ENCODE measurements at regions not wholly inside any gene's neighbourhood (a gene's known extent, or its start where the extent isn't known, plus 50 kb on each side); places are given as distances from the start of the nearest gene placed in this dataset.

GRCh38 chr5:164060786-164061355 is 555.5 kb downstream of the MAT2B start:
- no peak for DNase-seq (ENCODE audit: low read depth)
- Histone ChIP-seq H3K36me3 (ENCODE audit: control insufficient read depth, insufficient read depth, low read length) (no peaks in the 10 kb centered on the region), H3K4me3 (ENCODE audit: low read depth, low read length) (no peak overlapping the region), H3K27me3 (ENCODE audit: control insufficient read depth, insufficient read depth, low read length) (no peaks in the 10 kb centered on the region)
- TF ChIP-seq CTCF (IDR thresholded peaks at IDR 0.05; ENCODE audit: insufficient read depth, low read length, poor library complexity, severe bottlenecking) = no peak

GRCh38 chr5:164062304-164062703 is 556.9 kb downstream of the MAT2B start:
- no peak for DNase-seq (ENCODE audit: low read depth)
- H3K36me3 ChIP-seq (ENCODE audit: control insufficient read depth, insufficient read depth, low read length) = no peaks in the 10 kb centered on the region
- no peaks in the 10 kb centered on the region for H3K27me3 ChIP-seq (ENCODE audit: control insufficient read depth, insufficient read depth, low read length)
- no peak overlapping the region for H3K4me3 ChIP-seq (ENCODE audit: low read depth, low read length)
- no peak for TF ChIP-seq CTCF (IDR thresholded peaks at IDR 0.05; ENCODE audit: insufficient read depth, low read length, poor library complexity, severe bottlenecking)

GRCh38 chr5:164065266-164065665 is 559.8 kb downstream of the MAT2B start:
- H3K36me3 ChIP-seq (ENCODE audit: control insufficient read depth, insufficient read depth, low read length) = no peaks in the 10 kb centered on the region
- TF ChIP-seq CTCF (IDR thresholded peaks at IDR 0.05; ENCODE audit: insufficient read depth, low read length, poor library complexity, severe bottlenecking) = no peak
- no peaks in the 10 kb centered on the region for H3K27me3 ChIP-seq (ENCODE audit: control insufficient read depth, insufficient read depth, low read length)
- H3K4me3 ChIP-seq (ENCODE audit: low read depth, low read length) = no peak overlapping the region
- no peak for DNase-seq (ENCODE audit: low read depth)

- H3K4me3 ChIP-seq (ENCODE audit: low read depth, low read length) = no peak overlapping the region
- H3K36me3 ChIP-seq (ENCODE audit: control insufficient read depth, insufficient read depth, low read length) = no peaks in the 10 kb centered on the region
- H3K27me3 ChIP-seq (ENCODE audit: control insufficient read depth, insufficient read depth, low read length) = no peaks in the 10 kb centered on the region
- TF ChIP-seq CTCF (IDR thresholded peaks at IDR 0.05; ENCODE audit: insufficient read depth, low read length, poor library complexity, severe bottlenecking) = no peak
- no peak for DNase-seq (ENCODE audit: low read depth)
Measured at GRCh38 chr5:164071671-164072070, 566.3 kb downstream of the MAT2B start.

GRCh38 chr5:164073081-164073480 is 567.7 kb downstream of the MAT2B start:
- no peak overlapping the region for H3K4me3 ChIP-seq (ENCODE audit: low read depth, low read length)
- DNase-seq (ENCODE audit: low read depth) = no peak
- TF ChIP-seq CTCF (IDR thresholded peaks at IDR 0.05; ENCODE audit: insufficient read depth, low read length, poor library complexity, severe bottlenecking) = no peak
- no peaks in the 10 kb centered on the region for H3K36me3 ChIP-seq (ENCODE audit: control insufficient read depth, insufficient read depth, low read length)
- no peaks in the 10 kb centered on the region for H3K27me3 ChIP-seq (ENCODE audit: control insufficient read depth, insufficient read depth, low read length)

GRCh38 chr5:164076556-164076955 is 571.1 kb downstream of the MAT2B start:
- no peak for TF ChIP-seq CTCF (IDR thresholded peaks at IDR 0.05; ENCODE audit: insufficient read depth, low read length, poor library complexity, severe bottlenecking)
- H3K36me3 ChIP-seq (ENCODE audit: control insufficient read depth, insufficient read depth, low read length) = no peaks in the 10 kb centered on the region
- no peaks in the 10 kb centered on the region for H3K27me3 ChIP-seq (ENCODE audit: control insufficient read depth, insufficient read depth, low read length)
- DNase-seq (ENCODE audit: low read depth) = no peak
- H3K4me3 ChIP-seq (ENCODE audit: low read depth, low read length) = no peak overlapping the region

All from kidney epithelial cell (primary cell).